CD4-positive, alpha-beta T cell (primary cell): ENCODE measurements at regions not wholly inside any gene's neighbourhood (a gene's known extent, or its start where the extent isn't known, plus 50 kb on each side); places are given as distances from the start of the nearest gene placed in this dataset.

Experiments
- ATAC-seq: fragments of 200-7000 bp; cut with Tn5 transposase; one replicate; pipeline ENCODE4 v1.10.0; 2022; ENCODE audit warnings: mild to moderate bottlenecking; ENCODE audit not compliant: poor library complexity
- CTCF ChIA-PET: fragments of 350-600 bp; sonication (Branson Sonifier 250); formaldehyde crosslinking; loops from one replicate; lab custom pipeline; 2021; ENCODE audit warnings: antibody characterized with exemption, inconsistent platforms; lab: Charles Lee
- POLR2A ChIA-PET: fragments of 350-600 bp; sonication (Branson Sonifier 250); formaldehyde crosslinking; loops from one replicate; lab custom pipeline; 2021; ENCODE audit warnings: antibody characterized with exemption, inconsistent platforms; lab: Charles Lee
- DNase-seq, 14 experiments: peaks; one replicate each; pipeline ENCODE4 v3.0.0-alpha.2; 2013 to 2020; ENCODE audit warnings: mixed read lengths in 2 of 14
- H3K27ac ChIP-seq, 2 donors: one replicate each; pipeline versions ENCODE4 v1.5.1 to v1.7.0; 2013; ENCODE audit warnings: low read length in 2 of 2, low read depth in 1 of 2, mild to moderate bottlenecking in 1 of 2
- H3K27me3 ChIP-seq, 2 experiments: 1 replicate in 1 of 2; 2 replicates in 1 of 2; pipeline versions ENCODE4 v1.6.1 to v1.7.0; 2013; ENCODE audit warnings: low read length in 2 of 2, control low read depth in 1 of 2, mild to moderate bottlenecking in 1 of 2, moderate library complexity in 1 of 2; ENCODE audit not compliant: insufficient read depth in 2 of 2, control insufficient read depth in 1 of 2
- H3K36me3 ChIP-seq: one replicate; pipeline ENCODE4 v1.6.1; 2013; ENCODE audit warnings: low read length, control low read depth; ENCODE audit not compliant: insufficient read depth
- H3K4me1 ChIP-seq: one replicate; pipeline ENCODE4 v1.6.1; 2013; ENCODE audit warnings: low read length, control low read depth; ENCODE audit not compliant: insufficient read depth
- H3K4me3 ChIP-seq: one replicate; pipeline ENCODE4 v1.5.1; 2013; ENCODE audit warnings: mild to moderate bottlenecking, low read length, moderate library complexity
- H3K9me3 ChIP-seq, 2 experiments: 1 replicate in 1 of 2; 2 replicates in 1 of 2; pipeline versions ENCODE4 v1.6.1 to v1.7.0; 2013; ENCODE audit warnings: low read length in 2 of 2, mild to moderate bottlenecking in 2 of 2, control low read depth in 1 of 2, moderate library complexity in 1 of 2; ENCODE audit not compliant: control insufficient read depth in 1 of 2, insufficient read depth in 1 of 2
- H3K27ac Mint-ChIP-seq: one replicate; pipeline ENCODE4 v1.8.0; 2020; ENCODE audit warnings: mixed read lengths
- H3K27me3 Mint-ChIP-seq: one replicate; pipeline ENCODE4 v1.8.0; 2021; ENCODE audit warnings: mixed read lengths
- H3K36me3 Mint-ChIP-seq: one replicate; pipeline ENCODE4 v1.8.0; 2021; ENCODE audit warnings: low read depth, mixed read lengths
- H3K4me1 Mint-ChIP-seq: one replicate; pipeline ENCODE4 v1.8.0; 2021; ENCODE audit warnings: low read depth, mixed read lengths
- H3K4me3 Mint-ChIP-seq: one replicate; pipeline ENCODE4 v1.8.0; 2020; ENCODE audit warnings: mild to moderate bottlenecking, mixed read lengths
- H3K9me3 Mint-ChIP-seq: one replicate; pipeline ENCODE4 v1.8.0; 2020; ENCODE audit warnings: mixed read lengths
- CTCF ChIP-seq: fragments of 200-600 bp; IDR thresholded peaks from one replicate; pipeline ENCODE4 v1.8.0; 2022; ENCODE audit warnings: antibody characterized with exemption, mild to moderate bottlenecking
- intact Hi-C, 2 experiments: fragments of 100-400 bp; cut with DNase I in 1 of 2; cut with micrococcal nuclease in 1 of 2; formaldehyde crosslinking; loops; one replicate each; pipeline versions ENCODE4 v1.15.1 to v1.9.0; 2023 to 2025; cut with DNase I, micrococcal nuclease

- DNase-seq (no peak), ATAC-seq (no peak)
- ChIA-PET CTCF (no interaction called here), POLR2A (no interaction called here)
- Histone ChIP-seq H3K4me1 (no peaks in the 10 kb centered on the region), H3K4me3 (no peak overlapping the region), H3K27me3 (no peaks in the 10 kb centered on the region), H3K27ac (no peak overlapping the region), H3K9me3 (peaks cover 0 to 32% of the 10 kb centered on the region in 2 experiments), H3K36me3 (no peaks in the 10 kb centered on the region)
- H3K27ac Mint-ChIP-seq, result no peak overlapping the region
- H3K9me3 Mint-ChIP-seq, result no peaks in the 10 kb centered on the region
- no peak overlapping the region for H3K4me3 Mint-ChIP-seq
- no peaks in the 10 kb centered on the region for H3K4me1 Mint-ChIP-seq
- no peaks in the 10 kb centered on the region for H3K27me3 Mint-ChIP-seq
- no peak for TF ChIP-seq CTCF
- intact Hi-C loops, result no loop called here
- H3K36me3 Mint-ChIP-seq, result no peaks in the 10 kb centered on the region
Observed at GRCh38 chr2:78676921-78677696, 348.4 kb upstream of the REG3G start.

GRCh38 chr2:78677774-78678173 is 347.7 kb upstream of the REG3G start:
- no peaks in the 10 kb centered on the region for H3K36me3 ChIP-seq
- intact Hi-C loops, result no loop called here
- Mint-ChIP-seq H3K4me1 (no peaks in the 10 kb centered on the region), H3K27ac (no peak overlapping the region), H3K4me3 (no peak overlapping the region), H3K27me3 (no peaks in the 10 kb centered on the region), H3K36me3 (no peaks in the 10 kb centered on the region), H3K9me3 (no peaks in the 10 kb centered on the region)
- H3K27me3 ChIP-seq, result no peaks in the 10 kb centered on the region
- DNase-seq, result no peak
- no peak for TF ChIP-seq CTCF
- peaks cover 0 to 28% of the 10 kb centered on the region in 2 experiments for H3K9me3 ChIP-seq
- no peak overlapping the region for H3K4me3 ChIP-seq
- H3K27ac ChIP-seq, result no peak overlapping the region
- POLR2A ChIA-PET, result no interaction called here
- ATAC-seq, result no peak
- CTCF ChIA-PET, result no interaction called here
- no peaks in the 10 kb centered on the region for H3K4me1 ChIP-seq

GRCh38 chr2:78681386-78681785 is 344.1 kb upstream of the REG3G start:
- DNase-seq (no peak), ATAC-seq (no peak)
- no peak for TF ChIP-seq CTCF
- Histone ChIP-seq H3K27me3 (no peaks in the 10 kb centered on the region), H3K27ac (no peak overlapping the region), H3K4me3 (no peak overlapping the region), H3K4me1 (no peaks in the 10 kb centered on the region), H3K9me3 (peaks cover 5 to 20% of the 10 kb centered on the region in 2 experiments), H3K36me3 (no peaks in the 10 kb centered on the region)
- Mint-ChIP-seq H3K4me3 (no peak overlapping the region), H3K9me3 (peaks cover 12% of the 10 kb centered on the region), H3K27ac (no peak overlapping the region), H3K36me3 (no peaks in the 10 kb centered on the region), H3K4me1 (no peaks in the 10 kb centered on the region), H3K27me3 (no peaks in the 10 kb centered on the region)
- intact Hi-C loops, result no loop called here
- ChIA-PET CTCF (no interaction called here), POLR2A (no interaction called here)
